WTC11 (cell line): ENCODE measurements at regions not wholly inside any gene's neighbourhood (a gene's known extent, or its start where the extent isn't known, plus 50 kb on each side); places are given as distances from the start of the nearest gene placed in this dataset.

ENCODE experiments used
- ATAC-seq: fragments of 200-7000 bp; cut with Tn5 transposase; 2 replicates; pipeline ENCODE4 v1.10.0; 2021; ENCODE audit warnings: mild to moderate bottlenecking, moderate library complexity
- CTCF ChIA-PET: fragments of 300-600 bp; sonication (Branson Sonifier 250); formaldehyde crosslinking; loops from one replicate; lab custom pipeline; 2021; ENCODE audit warnings: antibody characterized with exemption; lab: Charles Lee
- POLR2A ChIA-PET: fragments of 350-600 bp; sonication (Branson Sonifier 250); formaldehyde crosslinking; loops from one replicate; lab custom pipeline; 2021; ENCODE audit warnings: antibody characterized with exemption; lab: Charles Lee
- DNase-seq: peaks from one replicate; pipeline ENCODE4 v3.0.0; 2021; ENCODE audit warnings: low spot score
- H3K27ac Mint-ChIP-seq: 2 replicates; pipeline ENCODE4 v1.8.0; 2021; ENCODE audit warnings: mixed read lengths
- H3K27me3 Mint-ChIP-seq: 2 replicates; pipeline ENCODE4 v1.8.0; 2021; ENCODE audit warnings: low read depth, mild to moderate bottlenecking, moderate library complexity, mixed read lengths
- H3K36me3 Mint-ChIP-seq: 2 replicates; pipeline ENCODE4 v1.8.0; 2021; ENCODE audit warnings: mixed read lengths
- H3K4me1 Mint-ChIP-seq: 2 replicates; pipeline ENCODE4 v1.8.0; 2022; ENCODE audit warnings: mixed read lengths
- H3K4me3 Mint-ChIP-seq: 2 replicates; pipeline ENCODE4 v1.8.0; 2021; ENCODE audit warnings: mild to moderate bottlenecking, moderate library complexity, mixed read lengths
- H3K9me3 Mint-ChIP-seq: 2 replicates; pipeline ENCODE4 v1.8.0; 2021; ENCODE audit warnings: mixed read lengths
- CREB1 ChIP-seq: sonication (generic); formaldehyde crosslinking; IDR thresholded peaks from 2 replicates; pipeline ENCODE4 v1.8.0; 2023; ENCODE audit warnings: mild to moderate bottlenecking, missing genetic modification reagents
- E2F1 ChIP-seq: sonication (generic); formaldehyde crosslinking; IDR thresholded peaks from 2 replicates; pipeline ENCODE4 v1.8.0; 2022; ENCODE audit warnings: mild to moderate bottlenecking, missing genetic modification reagents
- FOXP1 ChIP-seq: sonication (generic); formaldehyde crosslinking; IDR thresholded peaks from 2 replicates; pipeline ENCODE4 v1.8.0; 2022; ENCODE audit warnings: missing genetic modification reagents, mild to moderate bottlenecking, moderate library complexity, borderline replicate concordance
- HMGXB4 ChIP-seq: sonication (generic); formaldehyde crosslinking; IDR thresholded peaks from 2 replicates; pipeline ENCODE4 v1.8.1; 2023; ENCODE audit warnings: mild to moderate bottlenecking, moderate library complexity, missing genetic modification reagents
- MAX ChIP-seq: sonication (generic); formaldehyde crosslinking; IDR thresholded peaks from 2 replicates; pipeline ENCODE4 v1.8.0; 2022; ENCODE audit warnings: mild to moderate bottlenecking, missing genetic modification reagents
- NFATC4 ChIP-seq: fragments of 250-450 bp; sonication (Bioruptor Pico); IDR thresholded peaks from 2 replicates; pipeline ENCODE4 v1.9.0; 2021; ENCODE audit warnings: mild to moderate bottlenecking
- NFE2L1 ChIP-seq: sonication (generic); formaldehyde crosslinking; IDR thresholded peaks from 2 replicates; pipeline ENCODE4 v1.8.1; 2023; ENCODE audit warnings: missing genetic modification reagents
- PRDM15 ChIP-seq: sonication (generic); formaldehyde crosslinking; IDR thresholded peaks from 2 replicates; pipeline ENCODE4 v1.8.0; 2022; ENCODE audit warnings: missing genetic modification reagents
- SMAD4 ChIP-seq: sonication (generic); formaldehyde crosslinking; IDR thresholded peaks from 2 replicates; pipeline ENCODE4 v1.8.0; 2022; ENCODE audit warnings: mild to moderate bottlenecking, missing genetic modification reagents
- TEAD4 ChIP-seq: sonication (generic); formaldehyde crosslinking; IDR thresholded peaks from 2 replicates; pipeline ENCODE4 v1.8.0; 2022; ENCODE audit warnings: mild to moderate bottlenecking, missing genetic modification reagents
- ZBTB21 ChIP-seq: sonication (generic); formaldehyde crosslinking; IDR thresholded peaks from 2 replicates; pipeline ENCODE4 v1.8.1; 2023; ENCODE audit warnings: mild to moderate bottlenecking, missing genetic modification reagents, borderline replicate concordance
- ZNF423 ChIP-seq: fragments of 250-450 bp; sonication (Bioruptor Pico); IDR thresholded peaks from 2 replicates; pipeline ENCODE4 v2.1.2; 2022; ENCODE audit warnings: mild to moderate bottlenecking, moderate library complexity
- TF ChIP-seq, protein P1 (sequence below): sonication (generic); formaldehyde crosslinking; IDR thresholded peaks from 2 replicates; pipeline ENCODE4 v1.8.0; 2022; ENCODE audit warnings: mild to moderate bottlenecking, missing genetic modification reagents

- TF ChIP-seq PRDM15 (CRISPR knock-in tag), result no peak
- TF ChIP-seq ZBTB21 (CRISPR knock-in tag), result no peak
- no peak for TF ChIP-seq CREB1
- TF ChIP-seq SMAD4, result no peak
- no peak for TF ChIP-seq HMGXB4 (CRISPR knock-in tag)
- TF ChIP-seq, protein P1, sequence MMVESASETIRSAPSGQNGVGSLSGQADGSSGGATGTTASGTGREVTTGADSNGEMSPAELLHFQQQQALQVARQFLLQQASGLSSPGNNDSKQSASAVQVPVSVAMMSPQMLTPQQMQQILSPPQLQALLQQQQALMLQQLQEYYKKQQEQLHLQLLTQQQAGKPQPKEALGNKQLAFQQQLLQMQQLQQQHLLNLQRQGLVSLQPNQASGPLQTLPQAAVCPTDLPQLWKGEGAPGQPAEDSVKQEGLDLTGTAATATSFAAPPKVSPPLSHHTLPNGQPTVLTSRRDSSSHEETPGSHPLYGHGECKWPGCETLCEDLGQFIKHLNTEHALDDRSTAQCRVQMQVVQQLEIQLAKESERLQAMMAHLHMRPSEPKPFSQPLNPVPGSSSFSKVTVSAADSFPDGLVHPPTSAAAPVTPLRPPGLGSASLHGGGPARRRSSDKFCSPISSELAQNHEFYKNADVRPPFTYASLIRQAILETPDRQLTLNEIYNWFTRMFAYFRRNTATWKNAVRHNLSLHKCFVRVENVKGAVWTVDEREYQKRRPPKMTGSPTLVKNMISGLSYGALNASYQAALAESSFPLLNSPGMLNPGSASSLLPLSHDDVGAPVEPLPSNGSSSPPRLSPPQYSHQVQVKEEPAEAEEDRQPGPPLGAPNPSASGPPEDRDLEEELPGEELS, result no peak
- TF ChIP-seq FOXP1 (CRISPR knock-in tag), result no peak
Measured at GRCh38 chr14:43522901-43523300, 984.2 kb downstream of the FSCB start (continued).

DNA sequence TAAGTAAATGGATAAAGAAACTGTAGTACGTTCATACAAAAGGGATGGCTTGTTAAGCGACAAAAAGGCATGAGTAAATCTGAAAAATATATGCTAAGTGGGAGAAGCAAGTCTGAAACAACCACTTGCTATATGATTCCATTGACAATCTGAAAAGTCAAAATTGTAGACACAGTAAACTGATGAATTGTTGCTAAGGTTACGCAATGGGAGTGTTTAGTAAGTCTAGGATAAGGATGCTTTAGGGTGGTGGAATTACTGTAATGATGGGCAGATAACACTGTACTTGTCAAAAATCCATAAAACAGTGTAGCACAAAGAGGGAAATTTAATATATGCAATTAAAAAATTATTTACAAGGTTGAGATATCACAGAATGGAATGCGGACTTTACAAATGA lies 984.9 kb downstream of the FSCB start:
- no peak overlapping the region for H3K4me3 Mint-ChIP-seq
- POLR2A ChIA-PET, result no interaction called here

More for the DNA sequence above, 984.9 kb downstream of the FSCB start:
- H3K27ac Mint-ChIP-seq, result no peak overlapping the region
- CTCF ChIA-PET, result interaction anchor here (0.7 kb wide), 1 partner anchor 628 kb away, joined by 3 read pairs; no protein-coding TSS in a partner anchor
- no peak for TF ChIP-seq PRDM15 (CRISPR knock-in tag)
- no peak for TF ChIP-seq NFE2L1 (CRISPR knock-in tag)
- TF ChIP-seq TEAD4 (CRISPR knock-in tag), result no peak
- TF ChIP-seq MAX (CRISPR knock-in tag), result no peak
- TF ChIP-seq ZNF423 (CRISPR knock-in tag), result no peak
- TF ChIP-seq NFATC4 (CRISPR knock-in tag), result no peak
- no peak for TF ChIP-seq E2F1 (CRISPR knock-in tag)
- TF ChIP-seq, all 79 proteins: peak for 0
- Mint-ChIP-seq H3K27me3 (no peaks in the 10 kb centered on the region), H3K9me3 (peaks cover 13% of the 10 kb centered on the region), H3K4me1 (peaks cover 4% of the 10 kb centered on the region; the same call in 1 of the 2 replicates), H3K36me3 (no peaks in the 10 kb centered on the region)
- ATAC-seq (no peak), DNase-seq (no peak)
